Neural cell (in vitro differentiated cells): ENCODE measurements at regions not wholly inside any gene's neighbourhood (a gene's known extent, or its start where the extent isn't known, plus 50 kb on each side); places are given as distances from the start of the nearest gene placed in this dataset.

Source experiments
- H2AFZ ChIP-seq: fragments of 200-600, 300-800 bp; sonication (generic), shearing (Covaris generic); 2 replicates; pipeline ENCODE4 v1.6.0; 2014; ENCODE audit warnings: low read depth, mild to moderate bottlenecking, antibody characterized with exemption, low read length, moderate library complexity
- H3F3A ChIP-seq: fragments of 200-600 bp; shearing (Covaris generic); 2 replicates; pipeline ENCODE4 v1.6.1; 2016; ENCODE audit warnings: mild to moderate bottlenecking, moderate library complexity, mixed read lengths, antibody characterized with exemption, low read length; ENCODE audit not compliant: insufficient read depth, poor library complexity, severe bottlenecking
- H3K27ac ChIP-seq: fragments of 200-600, 300-800 bp; sonication (generic), shearing (Covaris generic); 2 replicates; pipeline ENCODE4 v1.5.1; 2014; ENCODE audit warnings: mild to moderate bottlenecking, low read length, moderate library complexity
- H3K27me3 ChIP-seq: fragments of 300-800, 200-600 bp; sonication (generic), shearing (Covaris generic); 2 replicates; pipeline ENCODE4 v1.6.0; 2014; ENCODE audit warnings: mild to moderate bottlenecking, low read depth, low read length, moderate library complexity; ENCODE audit not compliant: insufficient read depth
- H3K36me3 ChIP-seq: fragments of 300-800, 200-600 bp; sonication (generic), shearing (Covaris generic); 2 replicates; pipeline ENCODE4 v1.5.1; 2014; ENCODE audit warnings: mild to moderate bottlenecking, antibody characterized with exemption, low read length, moderate library complexity; ENCODE audit not compliant: insufficient read depth
- H3K4me2 ChIP-seq: fragments of 300-800, 200-600 bp; sonication (generic), shearing (Covaris generic); 2 replicates; pipeline ENCODE4 v1.6.0; 2014; ENCODE audit warnings: mild to moderate bottlenecking, low read length
- H3K4me3 ChIP-seq: fragments of 300-800, 200-600 bp; sonication (generic), shearing (Covaris generic); 2 replicates; pipeline ENCODE4 v1.5.1; 2014; ENCODE audit warnings: mild to moderate bottlenecking, low read length, moderate library complexity
- H3K79me2 ChIP-seq: fragments of 200-600 bp; shearing (Covaris generic); replicated peaks from 2 replicates; pipeline ENCODE4 v1.6.0; 2014; ENCODE audit warnings: mild to moderate bottlenecking, low read length, moderate library complexity; ENCODE audit not compliant: insufficient read depth
- H3K9ac ChIP-seq: fragments of 300-800, 200-600 bp; sonication (generic), shearing (Covaris generic); 2 replicates; pipeline ENCODE4 v1.6.1; 2016; ENCODE audit warnings: mild to moderate bottlenecking, low read length, mixed read lengths
- H3K9me2 ChIP-seq: fragments of 200-600 bp; shearing (Covaris generic); 2 replicates; pipeline ENCODE4 v1.6.1; 2016; ENCODE audit warnings: mild to moderate bottlenecking, low read length, mixed read lengths; ENCODE audit not compliant: insufficient read depth
- H3K9me3 ChIP-seq: fragments of 200-600, 300-800 bp; sonication (generic), shearing (Covaris generic); 2 replicates; pipeline ENCODE4 v1.6.1; 2016; ENCODE audit warnings: mild to moderate bottlenecking, mixed run types, low read length, moderate library complexity, mixed read lengths
- H4K20me1 ChIP-seq: fragments of 200-600 bp; shearing (Covaris generic); 2 replicates; pipeline ENCODE4 v1.6.1; 2016; ENCODE audit warnings: mild to moderate bottlenecking, mixed run types; ENCODE audit not compliant: insufficient read depth
- CTCF ChIP-seq: fragments of 450-650 bp; IDR thresholded peaks from 2 replicates; pipeline ENCODE4 v1.5.1; 2014; ENCODE audit warnings: antibody characterized with exemption, mild to moderate bottlenecking, moderate library complexity; ENCODE audit not compliant: poor library complexity, severe bottlenecking
- EP300 ChIP-seq: fragments of 450-650 bp; conservative IDR thresholded peaks from 2 replicates; pipeline ENCODE4 v1.6.1; 2014; ENCODE audit warnings: antibody characterized with exemption, mild to moderate bottlenecking, moderate library complexity; ENCODE audit not compliant: poor library complexity, severe bottlenecking
- EZH2 ChIP-seq: fragments of 200-600, 300-800 bp; shearing (Covaris generic), sonication (generic); IDR thresholded peaks from 2 replicates; pipeline ENCODE4 v1.6.1; 2014; ENCODE audit warnings: antibody characterized with exemption, low read length, borderline replicate concordance, mild to moderate bottlenecking; ENCODE audit not compliant: insufficient read depth, poor library complexity, severe bottlenecking
- MXI1 ChIP-seq: fragments of 450-650 bp; conservative IDR thresholded peaks from 2 replicates; pipeline ENCODE4 v1.6.1; 2014; ENCODE audit warnings: antibody characterized with exemption, mild to moderate bottlenecking; ENCODE audit not compliant: poor library complexity, severe bottlenecking
- POLR2AphosphoS5 ChIP-seq: IDR thresholded peaks from 2 replicates; pipeline ENCODE4 v1.6.1; 2012
- RAD21 ChIP-seq: fragments of 450-650 bp; conservative IDR thresholded peaks from 2 replicates; pipeline ENCODE4 v1.6.1; 2014; ENCODE audit warnings: antibody characterized with exemption, mild to moderate bottlenecking, moderate library complexity
- REST ChIP-seq: IDR thresholded peaks from 2 replicates; pipeline ENCODE4 v1.6.1; 2012; ENCODE audit warnings: borderline replicate concordance
- SMC3 ChIP-seq: fragments of 450-650 bp; conservative IDR thresholded peaks from 2 replicates; pipeline ENCODE4 v1.6.1; 2014; ENCODE audit warnings: antibody characterized with exemption, mild to moderate bottlenecking, moderate library complexity; ENCODE audit not compliant: poor library complexity
- TAF1 ChIP-seq: IDR thresholded peaks from 2 replicates; pipeline ENCODE4 v1.6.1; 2012; ENCODE audit warnings: low read depth

GRCh38 chr9:7229571-7229970 lies 471.8 kb downstream of the KDM4C start:
- Histone ChIP-seq H3K36me3 (no peaks in the 10 kb centered on the region), H3K9ac (no peak overlapping the region), H3K27ac (no peak overlapping the region), H3K27me3 (no peaks in the 10 kb centered on the region), H3K9me3 (no peaks in the 10 kb centered on the region), H2AFZ (no peak overlapping the region), H3K9me2 (no peaks in the 10 kb centered on the region), H3K4me3 (no peak overlapping the region), H4K20me1 (no peaks in the 10 kb centered on the region), H3K4me2 (no peak overlapping the region), H3F3A (no peaks in the 10 kb centered on the region), H3K79me2 (no peaks in the 10 kb centered on the region)
- TF ChIP-seq EP300 (no peak), EZH2 (no peak), SMC3 (no peak), RAD21 (no peak), MXI1 (no peak), TAF1 (no peak), CTCF (no peak), REST (no peak), POLR2AphosphoS5 (no peak)

- no peaks in the 10 kb centered on the region for H4K20me1 ChIP-seq
- TF ChIP-seq RAD21 (no peak), CTCF (no peak), REST (no peak), MXI1 (no peak), EP300 (no peak), POLR2AphosphoS5 (no peak), SMC3 (no peak), TAF1 (no peak), EZH2 (no peak)
- H3K4me2 ChIP-seq, result no peak overlapping the region
- no peaks in the 10 kb centered on the region for H3K36me3 ChIP-seq
- no peaks in the 10 kb centered on the region for H3K27me3 ChIP-seq
- no peak overlapping the region for H3K4me3 ChIP-seq
- no peak overlapping the region for H3K9ac ChIP-seq
- no peak overlapping the region for H2AFZ ChIP-seq
- no peaks in the 10 kb centered on the region for H3K9me2 ChIP-seq
- H3K79me2 ChIP-seq, result no peaks in the 10 kb centered on the region
- H3F3A ChIP-seq, result no peaks in the 10 kb centered on the region
- no peaks in the 10 kb centered on the region for H3K9me3 ChIP-seq
- H3K27ac ChIP-seq, result no peak overlapping the region
Measured at GRCh38 chr9:7228726-7229125, 471.0 kb downstream of the KDM4C start.
